CD4-positive, alpha-beta T cell (primary cell): ENCODE measurements at regions not wholly inside any gene's neighbourhood (a gene's known extent, or its start where the extent isn't known, plus 50 kb on each side); places are given as distances from the start of the nearest gene placed in this dataset.
"Not testable (repeated sequence)": the region's sequence is repeated elsewhere in the genome, so short reads cannot be mapped to it uniquely, and the experiment has no call there.

Source experiments
- ATAC-seq: fragments of 200-7000 bp; cut with Tn5 transposase; one replicate; pipeline ENCODE4 v1.10.0; 2022; ENCODE audit warnings: mild to moderate bottlenecking; ENCODE audit not compliant: poor library complexity
- CTCF ChIA-PET: fragments of 350-600 bp; sonication (Branson Sonifier 250); formaldehyde crosslinking; loops from one replicate; lab custom pipeline; 2021; ENCODE audit warnings: antibody characterized with exemption, inconsistent platforms; lab: Charles Lee
- POLR2A ChIA-PET: fragments of 350-600 bp; sonication (Branson Sonifier 250); formaldehyde crosslinking; loops from one replicate; lab custom pipeline; 2021; ENCODE audit warnings: antibody characterized with exemption, inconsistent platforms; lab: Charles Lee
- DNase-seq, 14 experiments: peaks; one replicate each; pipeline ENCODE4 v3.0.0-alpha.2; 2013 to 2020; ENCODE audit warnings: mixed read lengths in 2 of 14
- H3K27ac ChIP-seq, 2 donors: one replicate each; pipeline versions ENCODE4 v1.5.1 to v1.7.0; 2013; ENCODE audit warnings: low read length in 2 of 2, low read depth in 1 of 2, mild to moderate bottlenecking in 1 of 2
- H3K27me3 ChIP-seq, 2 experiments: 1 replicate in 1 of 2; 2 replicates in 1 of 2; pipeline versions ENCODE4 v1.6.1 to v1.7.0; 2013; ENCODE audit warnings: low read length in 2 of 2, control low read depth in 1 of 2, mild to moderate bottlenecking in 1 of 2, moderate library complexity in 1 of 2; ENCODE audit not compliant: insufficient read depth in 2 of 2, control insufficient read depth in 1 of 2
- H3K36me3 ChIP-seq: one replicate; pipeline ENCODE4 v1.6.1; 2013; ENCODE audit warnings: low read length, control low read depth; ENCODE audit not compliant: insufficient read depth
- H3K4me1 ChIP-seq: one replicate; pipeline ENCODE4 v1.6.1; 2013; ENCODE audit warnings: low read length, control low read depth; ENCODE audit not compliant: insufficient read depth
- H3K4me3 ChIP-seq: one replicate; pipeline ENCODE4 v1.5.1; 2013; ENCODE audit warnings: mild to moderate bottlenecking, low read length, moderate library complexity
- H3K9me3 ChIP-seq, 2 experiments: 1 replicate in 1 of 2; 2 replicates in 1 of 2; pipeline versions ENCODE4 v1.6.1 to v1.7.0; 2013; ENCODE audit warnings: low read length in 2 of 2, mild to moderate bottlenecking in 2 of 2, control low read depth in 1 of 2, moderate library complexity in 1 of 2; ENCODE audit not compliant: control insufficient read depth in 1 of 2, insufficient read depth in 1 of 2
- H3K27ac Mint-ChIP-seq: one replicate; pipeline ENCODE4 v1.8.0; 2020; ENCODE audit warnings: mixed read lengths
- H3K27me3 Mint-ChIP-seq: one replicate; pipeline ENCODE4 v1.8.0; 2021; ENCODE audit warnings: mixed read lengths
- H3K36me3 Mint-ChIP-seq: one replicate; pipeline ENCODE4 v1.8.0; 2021; ENCODE audit warnings: low read depth, mixed read lengths
- H3K4me1 Mint-ChIP-seq: one replicate; pipeline ENCODE4 v1.8.0; 2021; ENCODE audit warnings: low read depth, mixed read lengths
- H3K4me3 Mint-ChIP-seq: one replicate; pipeline ENCODE4 v1.8.0; 2020; ENCODE audit warnings: mild to moderate bottlenecking, mixed read lengths
- H3K9me3 Mint-ChIP-seq: one replicate; pipeline ENCODE4 v1.8.0; 2020; ENCODE audit warnings: mixed read lengths
- intact Hi-C, 2 experiments: fragments of 100-400 bp; cut with DNase I in 1 of 2; cut with micrococcal nuclease in 1 of 2; formaldehyde crosslinking; loops; one replicate each; pipeline versions ENCODE4 v1.15.1 to v1.9.0; 2023 to 2025; cut with DNase I, micrococcal nuclease
- TF ChIP-seq, protein P1 (sequence below): fragments of 200-600 bp; IDR thresholded peaks from one replicate; pipeline ENCODE4 v1.8.0; 2022; ENCODE audit warnings: antibody characterized with exemption, mild to moderate bottlenecking

DNA sequence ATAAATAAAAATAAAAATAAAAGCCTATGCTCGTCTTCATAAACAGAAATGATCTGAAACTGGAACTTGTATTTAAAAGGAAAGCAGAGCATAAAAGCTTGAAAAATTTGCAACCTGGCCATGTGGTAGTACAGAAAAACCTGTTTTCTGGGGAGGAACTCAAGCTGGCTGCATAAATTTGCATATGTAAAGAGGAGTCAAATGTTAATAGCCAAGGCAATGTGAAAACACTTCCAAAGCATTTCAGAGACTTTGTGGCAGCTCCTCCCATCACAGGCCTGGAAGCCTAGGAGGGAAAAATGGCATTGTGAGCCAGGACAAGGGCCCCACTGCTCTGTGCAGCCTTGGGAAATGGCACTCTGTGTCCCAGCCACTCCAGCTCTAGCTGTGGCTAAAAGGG, 727.9 kb upstream of the DIAPH2 start:
- DNase-seq (no peak), ATAC-seq (no peak)
- no peak overlapping the region for H3K27ac Mint-ChIP-seq
- H3K27ac ChIP-seq = no peak overlapping the region
- POLR2A ChIA-PET = no interaction called here
- H3K36me3 Mint-ChIP-seq = no peaks in the 10 kb centered on the region
- no peak overlapping the region for H3K4me3 Mint-ChIP-seq
- no peaks in the 10 kb centered on the region for H3K4me1 ChIP-seq
- intact Hi-C loops = no loop called here
- peaks cover 2% of the 10 kb centered on the region for H3K9me3 Mint-ChIP-seq
- H3K27me3 Mint-ChIP-seq = no peaks in the 10 kb centered on the region
- no peak overlapping the region for H3K4me3 ChIP-seq
- H3K4me1 Mint-ChIP-seq = no peaks in the 10 kb centered on the region
- no peaks in the 10 kb centered on the region for H3K36me3 ChIP-seq
- TF ChIP-seq, protein P1, sequence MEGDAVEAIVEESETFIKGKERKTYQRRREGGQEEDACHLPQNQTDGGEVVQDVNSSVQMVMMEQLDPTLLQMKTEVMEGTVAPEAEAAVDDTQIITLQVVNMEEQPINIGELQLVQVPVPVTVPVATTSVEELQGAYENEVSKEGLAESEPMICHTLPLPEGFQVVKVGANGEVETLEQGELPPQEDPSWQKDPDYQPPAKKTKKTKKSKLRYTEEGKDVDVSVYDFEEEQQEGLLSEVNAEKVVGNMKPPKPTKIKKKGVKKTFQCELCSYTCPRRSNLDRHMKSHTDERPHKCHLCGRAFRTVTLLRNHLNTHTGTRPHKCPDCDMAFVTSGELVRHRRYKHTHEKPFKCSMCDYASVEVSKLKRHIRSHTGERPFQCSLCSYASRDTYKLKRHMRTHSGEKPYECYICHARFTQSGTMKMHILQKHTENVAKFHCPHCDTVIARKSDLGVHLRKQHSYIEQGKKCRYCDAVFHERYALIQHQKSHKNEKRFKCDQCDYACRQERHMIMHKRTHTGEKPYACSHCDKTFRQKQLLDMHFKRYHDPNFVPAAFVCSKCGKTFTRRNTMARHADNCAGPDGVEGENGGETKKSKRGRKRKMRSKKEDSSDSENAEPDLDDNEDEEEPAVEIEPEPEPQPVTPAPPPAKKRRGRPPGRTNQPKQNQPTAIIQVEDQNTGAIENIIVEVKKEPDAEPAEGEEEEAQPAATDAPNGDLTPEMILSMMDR = no peak
- H3K27me3 ChIP-seq = no peaks in the 10 kb centered on the region
- peaks cover 0 to 3% of the 10 kb centered on the region in 2 experiments for H3K9me3 ChIP-seq
- CTCF ChIA-PET = no interaction called here

DNA sequence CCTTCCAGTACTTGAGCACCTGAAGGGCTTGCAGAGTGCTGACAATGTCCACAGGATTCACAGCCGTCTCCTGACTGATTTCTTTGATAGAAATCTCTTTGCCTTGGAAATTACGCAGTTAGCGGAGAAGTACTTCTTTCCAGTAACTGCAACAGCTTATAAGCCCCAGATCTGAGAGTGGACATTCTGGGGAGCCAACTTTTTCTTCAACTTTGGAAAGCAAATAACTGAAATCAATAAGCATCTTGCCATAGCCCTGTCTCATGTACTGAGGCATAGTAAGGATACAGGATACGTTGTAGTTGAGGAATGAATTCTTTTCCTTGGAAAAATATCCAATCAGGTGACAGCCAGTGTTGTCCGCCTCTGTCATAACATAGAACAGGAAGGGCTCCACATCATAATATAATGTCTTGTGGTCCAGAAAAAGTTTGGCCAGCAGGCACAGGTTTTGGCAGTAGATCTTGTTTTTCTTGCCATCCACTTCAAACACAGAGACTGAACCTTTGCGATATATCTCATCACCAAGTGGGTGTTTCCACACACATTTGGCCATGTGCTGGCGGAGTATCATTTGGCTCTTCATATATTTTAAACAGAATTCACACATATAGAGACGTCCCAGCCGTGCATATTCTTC, 711.1 kb upstream of the DIAPH2 start:
- H3K4me1 Mint-ChIP-seq, H3K4me1 ChIP-seq, H3K36me3 ChIP-seq, H3K27ac Mint-ChIP-seq, intact Hi-C loops, CTCF ChIA-PET, DNase-seq, H3K36me3 Mint-ChIP-seq, ATAC-seq, POLR2A ChIA-PET, H3K9me3 ChIP-seq, H3K4me3 Mint-ChIP-seq, H3K27ac ChIP-seq, H3K27me3 ChIP-seq, H3K9me3 Mint-ChIP-seq, H3K27me3 Mint-ChIP-seq, H3K4me3 ChIP-seq: not testable (repeated sequence)

DNA sequence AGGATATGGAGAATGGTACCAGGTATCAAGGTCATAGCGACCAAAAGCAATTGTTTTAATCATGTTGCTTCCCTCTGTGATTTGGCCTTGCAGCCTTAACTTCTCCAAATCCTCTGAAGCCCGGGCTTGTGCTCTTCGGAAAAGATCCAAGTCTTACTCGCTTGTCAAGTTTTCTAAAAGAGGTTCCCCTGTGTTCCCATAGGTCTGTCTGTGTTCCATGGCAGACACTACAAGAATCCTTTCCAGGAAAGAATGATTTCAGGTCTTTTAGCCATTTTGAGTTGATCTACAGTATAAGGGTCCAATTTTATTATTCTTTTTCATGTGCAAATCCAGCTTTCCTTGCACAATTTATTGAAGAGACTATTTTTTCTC, 710.6 kb upstream of the DIAPH2 start:
- Histone ChIP-seq H3K27ac (no peak overlapping the region), H3K36me3 (no peaks in the 10 kb centered on the region), H3K9me3 (peaks cover 0 to 6% of the 10 kb centered on the region in 2 experiments), H3K27me3 (no peaks in the 10 kb centered on the region), H3K4me1 (no peaks in the 10 kb centered on the region), H3K4me3 (no peak overlapping the region)
- H3K36me3 Mint-ChIP-seq = no peaks in the 10 kb centered on the region
- ChIA-PET POLR2A (no interaction called here), CTCF (no interaction called here)
- no peak for DNase-seq
- intact Hi-C loops = no loop called here
- ATAC-seq = no peak
- H3K27me3 Mint-ChIP-seq = no peaks in the 10 kb centered on the region
- no peak overlapping the region for H3K4me3 Mint-ChIP-seq
- H3K9me3 Mint-ChIP-seq = no peaks in the 10 kb centered on the region
- TF ChIP-seq, protein P1 = no peak
- H3K4me1 Mint-ChIP-seq = no peaks in the 10 kb centered on the region
- H3K27ac Mint-ChIP-seq = no peak overlapping the region

DNA sequence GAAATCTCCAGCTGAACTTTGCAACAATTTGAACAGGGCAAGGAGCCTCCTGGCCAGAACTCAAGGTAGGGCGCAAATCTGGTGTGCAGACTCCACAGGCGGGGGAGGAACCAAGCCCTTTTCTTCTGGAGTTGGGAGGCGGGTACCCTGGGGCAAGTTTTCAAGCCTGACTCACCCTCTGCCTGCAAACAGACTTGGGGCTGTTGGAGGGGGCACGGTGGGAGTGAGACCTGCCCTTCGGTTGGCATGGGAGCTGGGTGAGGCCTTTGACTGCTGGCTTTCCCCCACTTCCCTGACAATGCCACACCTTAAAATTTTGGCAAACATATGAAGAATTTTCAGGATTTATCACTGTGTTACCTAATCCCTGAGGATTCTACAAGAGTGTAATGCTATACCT, 709.8 kb upstream of the DIAPH2 start:
- Histone ChIP-seq H3K27me3 (no peaks in the 10 kb centered on the region), H3K9me3 (peaks cover 0 to 6% of the 10 kb centered on the region in 2 experiments), H3K4me3 (no peak overlapping the region), H3K27ac (no peak overlapping the region), H3K36me3 (no peaks in the 10 kb centered on the region), H3K4me1 (no peaks in the 10 kb centered on the region)
- no peaks in the 10 kb centered on the region for H3K27me3 Mint-ChIP-seq
- intact Hi-C loops = no loop called here
- H3K36me3 Mint-ChIP-seq = no peaks in the 10 kb centered on the region
- H3K4me1 Mint-ChIP-seq = no peaks in the 10 kb centered on the region
- ATAC-seq (no peak), DNase-seq (no peak)
- POLR2A ChIA-PET = no interaction called here
- CTCF ChIA-PET = no interaction called here
- H3K27ac Mint-ChIP-seq = no peak overlapping the region
- H3K4me3 Mint-ChIP-seq = no peak overlapping the region
- TF ChIP-seq, protein P1 = no peak
- H3K9me3 Mint-ChIP-seq = no peaks in the 10 kb centered on the region
